ENCODE measurements at regions not wholly inside any gene's neighbourhood (a gene's known extent, or its start where the extent isn't known, plus 50 kb on each side); places are given as distances from the start of the nearest gene placed in this dataset.

- peak; percentile 87 for DNase-seq
Measured at GRCh38 chr2:145652571-145653545, 1132.9 kb upstream of the ZEB2 start.

- DNase-seq: no peak
Measured at GRCh38 chr2:145652036-145652435, 1132.1 kb upstream of the ZEB2 start.

- no peak for DNase-seq
Measured at GRCh38 chr2:145650226-145650625, 1130.3 kb upstream of the ZEB2 start.

- DNase-seq: no peak
Measured at GRCh38 chr2:145649061-145649460, 1129.1 kb upstream of the ZEB2 start.

- peak; percentile 25 for DNase-seq
Measured at GRCh38 chr2:145644820-145645302, 1124.9 kb upstream of the ZEB2 start.

- no peak for DNase-seq
Measured at GRCh38 chr2:145638675-145639074, 1118.8 kb upstream of the ZEB2 start.

- no peak for DNase-seq
Measured at GRCh38 chr2:145635706-145636427, 1115.9 kb upstream of the ZEB2 start.

GRCh38 chr2:145631561-145631960, 1111.6 kb upstream of the ZEB2 start:
- peak; percentile 36 for DNase-seq

- DNase-seq: no peak
Measured at GRCh38 chr2:145626301-145626700, 1106.4 kb upstream of the ZEB2 start.

- DNase-seq: no peak
Measured at GRCh38 chr2:145625111-145625510, 1105.2 kb upstream of the ZEB2 start.

GRCh38 chr2:145623136-145623535, 1103.2 kb upstream of the ZEB2 start:
- DNase-seq: peak; percentile 81

- DNase-seq: no peak
Measured at GRCh38 chr2:145622285-145622684, 1102.4 kb upstream of the ZEB2 start.

- DNase-seq: peak; percentile 47
Measured at GRCh38 chr2:145617906-145618305, 1098.0 kb upstream of the ZEB2 start.

- DNase-seq: no peak
Measured at GRCh38 chr2:145617420-145617819, 1097.5 kb upstream of the ZEB2 start.

- DNase-seq: no peak
Measured at GRCh38 chr2:145615626-145616025, 1095.7 kb upstream of the ZEB2 start.

- DNase-seq: no peak
Measured at GRCh38 chr2:145609951-145610350, 1090.0 kb upstream of the ZEB2 start.

- DNase-seq: peak; percentile 23
Measured at GRCh38 chr2:145601361-145601925, 1081.5 kb upstream of the ZEB2 start.

- no peak for DNase-seq
Measured at GRCh38 chr2:145600811-145601210, 1080.9 kb upstream of the ZEB2 start.

GRCh38 chr2:145599756-145600155, 1079.8 kb upstream of the ZEB2 start:
- peak; percentile 77 for DNase-seq

- DNase-seq: peak; percentile 54
Measured at GRCh38 chr2:145598434-145598833, 1078.5 kb upstream of the ZEB2 start.

GRCh38 chr2:145597809-145598208, 1077.9 kb upstream of the ZEB2 start:
- peak; percentile 72 for DNase-seq

- no peak for DNase-seq
Measured at GRCh38 chr2:145597006-145597405, 1077.1 kb upstream of the ZEB2 start.

- no peak for DNase-seq
Measured at GRCh38 chr2:145596416-145596815, 1076.5 kb upstream of the ZEB2 start.
